Right atrium auricular region (tissue), 2 donors: ENCODE measurements at regions not wholly inside any gene's neighbourhood (a gene's known extent, or its start where the extent isn't known, plus 50 kb on each side); places are given as distances from the start of the nearest gene placed in this dataset.

Experiments used
- DNase-seq: peaks from one replicate; pipeline ENCODE4 v3.0.0-alpha.2; 2019; ENCODE audit warnings: low spot score
- H3K27ac ChIP-seq, 2 donors: fragments of 200-600 bp; sonication (generic); 1 replicate in 1 of 2; 2 replicates in 1 of 2; pipeline ENCODE4 v1.5.1; 2016 to 2019
- H3K27me3 ChIP-seq, 2 donors: fragments of 200-600 bp; sonication (generic); one replicate each; pipeline versions ENCODE4 v1.5.1 to v1.6.0; 2017 to 2019
- H3K36me3 ChIP-seq: fragments of 200-600 bp; sonication (generic); one replicate; pipeline ENCODE4 v1.5.1; 2016
- H3K4me1 ChIP-seq, 2 donors: fragments of 200-600 bp; sonication (generic); one replicate each; pipeline versions ENCODE4 v1.5.1 to v1.6.0; 2017 to 2019
- H3K4me3 ChIP-seq, 2 donors: fragments of 200-600 bp; sonication (generic); 1 replicate in 1 of 2; 2 replicates in 1 of 2; pipeline ENCODE4 v1.5.1; 2017 to 2019; ENCODE audit warnings: mild to moderate bottlenecking in 1 of 2, moderate library complexity in 1 of 2
- H3K9me3 ChIP-seq, 2 donors: fragments of 200-600 bp; sonication (generic); one replicate each; pipeline ENCODE4 v1.5.1; 2019
- CTCF ChIP-seq, 2 donors: fragments of 200-600 bp; sonication (generic); IDR thresholded peaks; one replicate each; pipeline ENCODE4 v1.5.1; 2019; ENCODE audit warnings: antibody characterized with exemption in 2 of 2

- Histone ChIP-seq H3K9me3 (no peaks in the 10 kb centered on the region), H3K36me3 (no peaks in the 10 kb centered on the region), H3K27ac (no peak overlapping the region), H3K27me3 (no peaks in the 10 kb centered on the region), H3K4me3 (no peak overlapping the region), H3K4me1 (no peaks in the 10 kb centered on the region)
- DNase-seq, result no peak
- no peak for TF ChIP-seq CTCF (IDR thresholded peaks at IDR 0.05)
Measured at GRCh38 chr9:99628849-99629620, 192.7 kb upstream of the NR4A3 start.

GRCh38 chr9:99632349-99633038 lies 189.2 kb upstream of the NR4A3 start:
- no peaks in the 10 kb centered on the region for H3K36me3 ChIP-seq
- H3K27ac ChIP-seq, result no peak overlapping the region
- no peak for TF ChIP-seq CTCF (IDR thresholded peaks at IDR 0.05)
- no peak overlapping the region for H3K4me3 ChIP-seq
- DNase-seq, result no peak
- H3K9me3 ChIP-seq, result no peaks in the 10 kb centered on the region
- no peaks in the 10 kb centered on the region for H3K4me1 ChIP-seq
- no peaks in the 10 kb centered on the region for H3K27me3 ChIP-seq

- Histone ChIP-seq H3K9me3 (no peaks in the 10 kb centered on the region), H3K27me3 (no peaks in the 10 kb centered on the region), H3K4me1 (no peaks in the 10 kb centered on the region), H3K36me3 (no peaks in the 10 kb centered on the region), H3K27ac (no peak overlapping the region), H3K4me3 (no peak overlapping the region)
- no peak for TF ChIP-seq CTCF (IDR thresholded peaks at IDR 0.05)
- no peak for DNase-seq
Measured at GRCh38 chr9:99633265-99633664, 188.4 kb upstream of the NR4A3 start.

DNA sequence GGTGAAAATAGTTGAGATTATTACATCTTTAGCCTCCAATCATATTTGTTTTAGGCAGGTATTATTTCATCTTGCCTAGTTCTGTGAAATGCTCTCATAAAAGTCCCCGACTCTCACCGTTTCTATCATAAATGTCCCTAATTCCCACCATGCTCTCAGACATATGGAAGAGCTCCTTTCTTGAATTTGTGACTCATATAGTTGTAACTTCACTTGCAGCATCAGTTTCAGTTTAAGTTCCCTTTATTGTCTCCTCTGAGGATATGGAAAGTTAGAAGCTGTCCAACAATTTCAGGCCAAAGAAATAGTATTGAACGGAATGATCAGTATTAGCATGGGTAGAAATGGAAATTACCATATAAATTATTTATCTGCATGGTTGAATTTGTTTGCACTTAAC lies 187.5 kb upstream of the NR4A3 start:
- no peak overlapping the region for H3K27ac ChIP-seq
- DNase-seq, result no peak
- no peak overlapping the region for H3K4me3 ChIP-seq
- H3K4me1 ChIP-seq, result no peaks in the 10 kb centered on the region
- no peaks in the 10 kb centered on the region for H3K9me3 ChIP-seq
- H3K36me3 ChIP-seq, result no peaks in the 10 kb centered on the region
- no peaks in the 10 kb centered on the region for H3K27me3 ChIP-seq
- TF ChIP-seq CTCF (IDR thresholded peaks at IDR 0.05), result no peak

DNA sequence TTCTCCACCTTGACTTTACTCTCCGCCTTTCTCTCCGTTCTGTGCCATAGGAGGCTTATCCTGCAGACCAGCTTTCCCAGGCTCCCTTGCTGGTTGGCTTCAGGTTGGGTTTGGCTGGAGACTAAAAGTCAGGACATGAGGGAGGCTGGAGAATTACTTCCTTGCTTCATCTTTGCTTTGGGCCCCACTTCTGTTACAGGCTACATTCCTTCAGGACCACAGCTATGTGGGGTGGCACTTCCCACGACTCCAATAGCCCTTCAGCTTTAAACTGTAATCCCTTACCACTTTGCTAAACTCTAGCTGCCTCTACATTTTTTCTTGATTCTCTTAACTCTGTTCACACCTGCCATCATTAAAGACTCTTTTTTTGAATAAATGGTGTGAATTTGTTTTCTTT lies 186.7 kb upstream of the NR4A3 start:
- Histone ChIP-seq H3K27me3 (no peaks in the 10 kb centered on the region), H3K36me3 (no peaks in the 10 kb centered on the region), H3K4me1 (no peaks in the 10 kb centered on the region), H3K27ac (no peak overlapping the region), H3K9me3 (no peaks in the 10 kb centered on the region), H3K4me3 (no peak overlapping the region)
- no peak for DNase-seq
- TF ChIP-seq CTCF (IDR thresholded peaks at IDR 0.05), result no peak
